HG02885 (cell line): ENCODE measurements at regions not wholly inside any gene's neighbourhood (a gene's known extent, or its start where the extent isn't known, plus 50 kb on each side); places are given as distances from the start of the nearest gene placed in this dataset.
"Not testable (repeated sequence)": the region's sequence is repeated elsewhere in the genome, so short reads cannot be mapped to it uniquely, and the experiment has no call there.

Experiments
- ATAC-seq: cut with Tn5 transposase; IDR thresholded peaks from one replicate; pipeline ENCODE4 v1.9.1; 2021; ENCODE audit warnings: mild to moderate bottlenecking; ENCODE audit not compliant: unreplicated experiment, poor library complexity

DNA sequence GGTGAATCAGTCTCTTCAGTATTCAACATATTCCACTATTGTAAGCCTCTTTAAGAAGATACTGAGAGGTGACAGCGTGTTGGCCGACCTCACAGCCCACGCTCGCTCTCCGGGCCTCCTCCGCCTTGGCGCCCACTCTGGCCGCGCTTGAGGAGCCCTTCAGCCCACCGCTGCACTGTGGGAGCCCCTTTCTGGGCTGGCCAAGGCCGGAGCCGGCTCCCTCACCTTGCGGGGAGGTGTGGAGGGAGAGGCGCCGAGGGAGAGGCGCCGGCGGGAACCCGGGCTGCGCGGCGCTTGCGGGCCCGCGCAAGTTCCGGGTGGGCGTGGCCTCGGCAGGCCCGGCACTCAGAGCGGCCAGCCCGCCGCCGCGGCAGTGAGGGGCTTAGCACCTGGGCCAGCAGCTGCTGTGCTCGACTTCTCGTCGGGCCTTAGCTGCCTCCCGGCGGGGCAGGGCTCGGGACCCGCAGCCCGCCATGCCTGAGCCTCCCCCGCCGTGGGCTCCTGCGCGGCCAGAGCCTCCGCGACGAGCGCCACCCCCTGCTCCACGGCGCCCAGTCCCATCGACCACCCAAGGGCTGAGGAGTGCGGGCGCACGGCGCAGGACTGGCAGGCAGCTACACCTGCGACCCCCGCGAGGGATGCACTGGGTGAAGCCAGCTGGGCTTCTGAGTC, 306.4 kb downstream of the SEMA3D start:
- not testable (repeated sequence) for ATAC-seq

DNA sequence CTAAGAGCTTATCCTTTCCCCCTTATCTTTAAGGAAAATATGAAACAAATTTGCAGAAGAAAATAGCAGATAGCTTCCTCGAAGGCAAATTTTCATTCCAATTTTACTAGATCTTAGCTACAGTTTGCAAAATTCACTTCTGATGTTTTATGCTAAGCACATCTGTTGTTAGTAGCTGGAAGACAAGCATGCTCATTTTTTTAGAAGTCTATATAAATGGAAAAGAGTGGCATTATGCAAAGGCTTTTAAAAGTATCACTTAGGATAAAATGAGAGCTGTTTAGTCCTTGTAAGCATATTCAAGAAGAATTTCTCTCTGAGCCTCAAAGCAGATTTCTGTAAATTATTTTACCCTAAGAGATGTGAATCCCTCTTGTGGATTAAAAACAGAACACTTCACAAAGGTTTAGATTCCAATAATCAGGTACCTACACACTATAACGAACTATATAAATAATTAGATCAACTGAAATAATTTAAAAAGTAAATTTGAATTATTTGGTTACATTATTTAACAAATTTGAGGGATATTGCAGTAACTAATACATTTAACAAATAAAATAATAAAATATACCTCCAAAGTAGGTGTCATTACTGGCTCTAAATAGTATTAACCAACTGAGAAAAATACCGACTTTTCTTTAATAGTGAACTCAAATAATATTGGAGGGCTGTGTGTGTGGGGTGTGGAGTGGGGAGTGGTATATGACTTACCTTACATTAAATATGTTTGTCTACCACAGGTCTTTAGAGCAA, 307.1 kb downstream of the SEMA3D start:
- ATAC-seq = no peak

DNA sequence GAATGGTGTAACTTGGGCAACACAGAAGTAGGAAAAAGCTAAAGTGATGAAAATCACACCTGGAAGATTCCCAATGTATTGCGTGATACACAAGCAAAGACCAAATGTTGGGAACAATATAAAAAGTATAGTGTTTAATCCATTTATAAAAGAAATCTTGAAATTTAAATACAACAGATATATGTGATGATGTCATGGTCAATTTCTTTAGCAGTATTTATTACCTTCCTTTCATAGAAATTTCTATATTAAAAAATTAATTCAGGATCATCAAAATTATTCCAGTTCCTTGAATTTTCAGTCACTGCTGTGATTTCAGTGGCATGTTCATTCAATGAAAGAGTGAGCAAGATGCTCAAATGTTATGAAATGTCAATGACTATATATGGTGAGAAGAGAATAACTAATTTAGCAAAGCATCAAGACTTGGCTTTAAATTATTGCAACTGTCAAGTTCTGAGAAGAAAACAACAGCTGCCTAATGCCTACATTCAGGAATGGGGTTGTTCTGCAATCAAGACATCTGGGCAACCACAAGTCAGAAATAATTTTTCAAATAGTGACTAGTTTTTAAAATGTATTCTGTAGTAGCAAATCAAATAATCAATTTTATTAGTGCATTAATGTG, 308.8 kb downstream of the SEMA3D start:
- ATAC-seq = no peak

DNA sequence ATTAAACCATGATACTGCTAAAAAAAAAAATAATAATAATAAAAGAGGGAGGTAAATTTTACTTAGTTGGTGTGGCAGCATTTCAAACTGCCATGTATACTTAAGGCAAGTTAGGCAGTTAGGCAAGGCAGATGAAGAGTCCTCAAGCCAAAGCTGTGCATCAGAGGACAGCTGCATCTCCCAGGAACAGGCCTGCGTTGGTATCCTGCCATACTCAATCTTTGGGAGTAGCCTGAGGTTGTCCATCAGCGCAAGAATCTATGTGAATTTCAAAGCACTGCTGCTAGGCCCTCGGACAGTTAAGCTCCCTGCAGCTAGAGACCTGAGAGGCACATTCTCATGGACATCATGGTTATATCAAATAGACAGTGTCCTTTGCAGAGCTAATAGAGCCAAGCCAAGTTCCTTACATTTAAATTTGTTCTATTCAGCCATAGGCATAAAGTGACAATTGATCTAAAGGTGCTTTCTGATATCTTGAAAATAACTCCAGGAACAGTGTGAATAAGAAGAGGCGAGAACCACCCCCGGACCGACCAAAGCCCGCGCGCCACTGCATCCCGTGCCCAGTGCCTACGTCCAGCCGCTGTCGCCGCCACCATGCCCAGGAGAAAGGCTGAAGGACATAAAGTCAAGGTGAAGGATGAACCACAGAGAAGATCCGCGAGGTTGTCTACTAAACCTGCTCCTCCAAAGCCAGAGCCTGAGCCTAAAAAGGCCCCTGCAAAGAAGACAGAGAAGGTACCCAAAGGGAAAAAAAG, 310.6 kb downstream of the SEMA3D start:
- no peak for ATAC-seq

DNA sequence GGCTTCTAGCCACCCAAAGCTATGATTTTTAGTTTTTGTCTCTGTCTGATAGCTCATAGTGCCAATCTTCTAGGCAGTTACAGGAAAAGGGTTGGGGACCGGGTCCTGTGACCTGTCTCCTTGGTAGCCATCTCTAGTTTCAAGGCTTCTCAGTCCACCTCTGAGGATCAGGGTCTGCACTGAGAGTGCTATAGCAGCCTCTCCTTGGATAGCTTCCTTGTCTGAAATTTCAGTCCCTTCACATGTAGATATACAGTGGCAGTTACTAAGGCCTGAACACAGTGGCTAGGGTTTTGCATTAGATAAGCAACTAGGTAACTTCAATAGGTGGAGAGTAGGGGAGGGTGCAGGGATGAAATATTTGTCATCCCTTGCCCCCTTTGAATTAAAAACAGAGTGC, 321.3 kb downstream of the SEMA3D start:
- ATAC-seq = no peak

DNA sequence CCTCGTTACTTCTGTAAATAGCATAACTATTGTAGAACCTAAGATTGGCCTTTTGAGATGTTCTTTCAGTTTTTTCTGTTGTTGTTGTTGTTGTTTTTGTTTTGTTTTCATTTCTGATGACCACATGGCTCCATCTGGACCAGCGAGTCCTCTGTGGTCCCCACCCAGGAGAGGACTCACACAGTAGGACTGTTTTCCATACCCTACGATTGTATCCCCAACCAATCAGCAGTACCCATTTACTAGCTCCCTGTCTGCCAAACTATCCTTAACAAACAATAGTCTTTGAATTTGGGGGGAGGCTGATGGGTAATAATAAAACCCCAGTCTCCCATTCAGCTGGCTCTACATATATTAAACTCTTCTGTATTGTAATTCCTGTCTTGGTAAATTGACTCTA, 329.5 kb downstream of the SEMA3D start:
- no peak for ATAC-seq

DNA sequence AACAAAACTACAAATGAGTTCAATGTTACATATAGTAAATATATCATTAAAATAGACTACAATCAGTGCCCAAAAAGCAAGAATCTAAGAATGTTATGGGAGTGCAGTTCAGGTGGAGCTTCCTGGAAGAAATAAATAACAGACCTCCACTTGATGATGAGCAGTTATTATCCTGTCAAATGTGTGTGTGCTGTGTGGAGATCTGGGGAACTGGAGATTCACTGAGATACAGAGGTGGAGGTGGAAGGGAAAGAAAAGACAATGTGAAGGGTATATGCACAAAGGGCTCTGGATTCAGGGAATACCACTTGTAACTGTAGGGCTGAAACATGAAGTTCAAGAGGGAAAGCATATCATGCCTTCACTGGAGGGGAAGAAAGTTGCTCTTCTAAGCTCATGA, 331.1 kb downstream of the SEMA3D start:
- no peak for ATAC-seq

DNA sequence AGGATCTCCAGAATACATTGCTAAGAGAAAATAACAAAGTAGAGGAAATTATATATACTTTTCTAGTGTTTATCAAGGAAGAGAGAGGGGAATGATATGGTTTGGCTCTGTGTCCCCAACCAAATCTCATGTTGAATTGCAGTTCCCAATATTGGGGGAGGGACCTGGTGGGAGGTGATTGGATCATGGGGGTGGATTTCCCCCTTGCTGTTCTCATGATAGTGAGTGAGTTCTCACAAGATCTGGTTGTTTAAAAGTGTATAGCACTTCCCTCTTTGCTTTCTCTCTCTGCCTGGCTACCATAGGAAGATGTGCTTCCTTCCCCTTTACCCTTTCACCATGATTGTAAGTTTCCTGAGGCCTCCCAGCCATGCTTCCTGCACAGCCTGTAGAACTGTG, 337.9 kb downstream of the SEMA3D start:
- ATAC-seq = not testable (repeated sequence)

DNA sequence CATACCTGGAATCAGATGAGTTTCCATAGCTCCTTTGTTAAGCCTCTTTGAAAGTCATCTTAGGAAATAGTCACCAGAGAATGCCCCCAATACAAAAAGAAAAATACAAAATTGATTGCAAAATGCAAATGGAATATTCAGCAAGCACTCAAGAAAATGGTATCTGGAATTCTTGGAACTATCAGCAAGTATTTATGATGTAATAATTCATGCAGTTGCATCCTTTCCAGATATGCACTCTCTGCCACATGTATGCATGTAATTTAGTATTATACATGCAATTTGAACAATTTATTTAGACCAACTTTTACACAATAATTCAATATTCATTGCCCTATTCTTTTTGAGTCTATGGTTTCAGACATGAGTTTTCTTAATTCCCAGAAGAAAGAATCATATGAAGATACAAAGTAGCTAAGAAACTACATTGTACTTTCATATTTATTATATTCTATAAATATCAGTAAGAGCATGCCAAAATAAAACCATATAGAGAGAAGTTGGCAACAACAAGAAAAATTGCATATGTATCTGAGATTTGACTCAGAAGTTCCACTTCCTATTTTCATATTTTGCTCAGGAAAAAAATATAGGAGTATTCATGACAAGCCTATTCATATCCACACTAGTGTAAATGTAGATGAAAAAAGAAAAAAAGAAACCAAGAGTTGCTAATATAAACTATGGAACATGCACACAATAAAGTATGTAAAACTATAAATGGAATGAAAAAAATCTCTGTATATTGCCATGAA, 338.5 kb downstream of the SEMA3D start:
- no peak for ATAC-seq

DNA sequence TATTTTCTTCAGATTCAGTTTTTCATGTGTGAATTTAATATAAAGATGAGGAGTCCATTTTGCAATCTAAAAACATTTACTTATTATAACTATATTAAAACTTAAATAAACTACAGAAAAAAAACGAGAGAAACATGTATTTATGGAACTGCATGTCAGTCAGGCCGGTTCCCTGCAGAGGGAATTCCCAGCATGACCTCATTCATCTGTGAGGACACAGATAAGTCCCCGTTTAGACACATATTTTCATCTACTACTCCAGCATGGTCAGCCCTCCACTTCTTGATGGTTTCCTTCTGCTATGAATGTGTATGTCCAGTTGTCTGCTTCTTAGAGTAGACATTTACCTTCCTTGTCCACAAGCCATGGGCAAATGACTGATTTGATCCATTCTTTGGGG, 339.1 kb downstream of the SEMA3D start:
- ATAC-seq = no peak

DNA sequence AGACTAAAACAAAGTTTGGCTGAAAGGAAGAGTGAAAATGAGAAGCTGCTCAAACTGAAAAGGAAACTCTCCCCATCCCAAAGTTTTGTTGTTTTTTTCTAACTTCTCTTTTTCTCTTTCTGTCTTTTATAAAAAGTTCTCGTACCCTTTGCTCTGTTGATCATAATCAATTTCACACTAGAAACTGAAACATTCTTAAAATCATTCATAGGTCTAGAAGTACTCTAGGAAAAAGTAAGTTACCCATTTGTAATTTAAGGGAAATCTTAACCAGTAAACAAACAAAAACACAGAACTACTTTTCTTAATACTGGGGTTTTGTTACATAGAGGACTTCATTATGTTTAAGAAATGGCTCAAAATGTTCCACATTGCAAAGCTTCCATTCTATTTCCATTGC, 339.8 kb downstream of the SEMA3D start:
- ATAC-seq = no peak

DNA sequence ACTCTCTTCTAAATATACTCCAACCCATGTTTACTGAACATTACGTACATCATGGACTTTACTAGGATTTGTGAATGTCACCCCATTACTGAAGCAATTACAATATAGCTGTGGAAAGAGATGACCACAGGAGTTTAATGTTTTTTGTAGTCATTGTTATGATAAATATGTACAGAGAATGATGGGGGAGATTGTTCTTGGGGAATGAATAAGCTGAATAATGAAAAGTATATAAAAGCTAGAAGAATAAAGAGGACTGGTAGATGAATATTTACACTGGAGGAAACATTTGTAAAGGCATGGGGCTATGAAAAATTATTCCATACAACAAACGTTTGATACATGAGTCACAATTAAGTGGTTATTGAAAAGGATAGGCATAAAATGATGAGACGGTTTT, 340.9 kb downstream of the SEMA3D start:
- no peak for ATAC-seq

DNA sequence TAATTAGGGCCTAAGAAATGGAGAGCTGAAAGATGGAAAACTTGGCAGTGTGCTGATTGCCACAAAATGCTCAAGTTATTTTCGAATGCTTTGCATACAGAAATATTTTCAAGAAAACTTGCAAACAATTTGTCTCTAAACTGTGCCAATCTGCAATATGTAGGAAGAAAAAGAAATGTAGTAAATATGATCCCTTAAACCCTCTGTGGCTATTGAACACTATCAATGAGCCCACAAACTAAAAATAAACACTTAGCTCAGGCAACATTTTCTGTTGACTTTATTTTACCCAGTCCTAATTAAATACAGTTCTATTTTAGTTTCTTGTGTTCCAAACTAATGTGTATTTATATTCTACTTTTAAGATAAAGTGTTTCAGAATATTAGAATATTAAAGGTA, 342.1 kb downstream of the SEMA3D start:
- ATAC-seq = no peak

DNA sequence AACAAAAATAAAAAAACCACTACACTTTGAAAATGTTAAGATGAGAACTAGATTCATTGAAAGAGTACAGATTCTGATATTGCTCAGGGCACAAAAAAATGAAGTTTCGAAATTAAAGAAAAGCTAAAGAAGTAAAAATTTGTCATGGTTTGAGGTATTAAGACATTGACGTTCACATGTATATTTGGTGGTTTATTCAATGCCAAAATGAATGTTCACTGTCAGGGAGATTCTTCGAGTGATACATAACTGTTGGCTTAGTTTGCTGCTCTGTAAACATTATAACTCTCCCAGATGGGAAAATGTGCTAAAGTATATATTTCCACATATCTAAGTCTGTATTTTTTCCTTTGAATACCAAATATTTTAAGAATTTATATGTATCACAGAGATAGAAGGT, 345.0 kb downstream of the SEMA3D start:
- no peak for ATAC-seq

DNA sequence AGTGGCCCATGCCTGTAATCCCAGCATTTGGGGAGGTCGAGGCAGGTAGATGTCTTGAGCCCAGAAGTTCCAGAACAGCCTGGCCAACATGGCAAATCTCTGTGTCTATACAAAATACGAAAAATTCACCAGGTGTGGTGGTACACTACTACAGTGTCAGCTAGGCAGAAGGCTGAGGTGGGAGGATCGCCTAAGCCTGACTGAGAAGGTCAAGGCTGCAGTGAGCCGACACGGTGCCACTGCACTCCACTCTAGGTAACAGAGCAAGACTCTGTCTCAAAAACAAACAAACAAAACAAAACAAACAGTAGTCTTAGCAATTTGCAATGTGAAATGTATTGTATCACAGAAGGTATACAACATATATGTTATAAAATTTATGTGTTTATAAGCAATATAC, 348.0 kb downstream of the SEMA3D start:
- no peak for ATAC-seq

DNA sequence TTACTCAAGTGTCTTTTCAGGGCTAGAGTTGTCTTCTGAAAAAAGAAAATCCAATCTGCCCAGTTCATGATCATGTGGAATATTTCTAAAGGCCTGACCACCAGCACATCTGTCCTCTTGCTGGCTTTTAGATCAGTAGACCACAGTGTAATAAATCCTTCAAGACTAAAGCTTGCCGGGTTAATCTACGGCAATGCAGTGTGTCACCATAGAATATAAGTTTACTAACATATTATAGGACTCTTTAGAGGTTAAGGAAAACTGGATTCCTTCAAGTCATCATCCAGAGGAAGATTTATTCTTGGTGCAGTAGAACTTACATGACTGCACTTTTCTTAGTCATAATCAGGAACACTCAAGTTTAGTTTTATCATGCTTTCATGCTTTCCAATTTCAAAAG, 349.5 kb downstream of the SEMA3D start:
- ATAC-seq = no peak

DNA sequence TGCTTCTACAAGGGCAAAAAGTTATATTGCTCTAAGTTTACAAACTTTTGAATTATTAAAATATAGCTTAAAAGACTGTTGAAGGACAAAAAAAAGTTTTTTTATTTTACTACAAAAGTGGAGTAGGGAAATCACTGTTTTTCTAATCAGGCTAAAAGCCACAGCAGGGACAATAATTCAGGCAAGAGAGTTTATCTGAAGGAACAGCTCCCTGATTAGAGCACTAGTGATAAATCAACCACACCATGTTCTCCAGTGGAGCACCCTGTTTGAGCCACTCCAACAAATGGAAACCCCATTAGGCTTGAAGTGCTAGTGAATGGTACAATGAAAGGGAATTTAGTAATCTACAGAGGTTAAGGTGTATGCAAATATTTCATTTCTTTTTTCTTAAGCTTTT, 357.1 kb downstream of the SEMA3D start:
- no peak for ATAC-seq

DNA sequence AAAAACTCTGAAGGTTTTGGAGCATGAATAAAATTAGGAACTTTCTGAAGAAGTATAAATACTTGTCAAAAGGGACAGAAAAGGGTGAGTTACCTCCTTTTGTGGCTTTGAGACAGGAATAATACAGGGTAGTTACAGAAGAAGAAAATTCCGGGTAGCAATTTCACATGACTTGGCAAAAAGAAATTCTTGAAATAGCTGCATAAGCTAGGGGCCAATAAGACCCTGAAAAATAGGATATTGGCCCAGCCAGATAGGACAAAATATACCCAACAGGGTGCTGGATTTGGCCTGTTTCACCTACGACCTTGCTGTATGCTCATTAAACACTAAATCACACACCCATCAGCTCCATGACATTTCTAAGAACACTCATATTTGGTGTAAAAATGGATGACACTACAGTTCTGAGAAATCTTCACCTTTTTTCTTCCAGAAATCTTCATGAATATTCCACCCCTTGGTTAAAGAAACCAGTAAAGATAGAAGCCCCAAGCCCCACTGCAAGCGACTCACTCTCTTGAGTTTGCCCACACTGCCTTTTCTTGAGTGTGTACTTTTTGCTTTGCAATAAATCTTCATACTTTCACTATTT, 362.7 kb downstream of the SEMA3D start:
- no peak for ATAC-seq

DNA sequence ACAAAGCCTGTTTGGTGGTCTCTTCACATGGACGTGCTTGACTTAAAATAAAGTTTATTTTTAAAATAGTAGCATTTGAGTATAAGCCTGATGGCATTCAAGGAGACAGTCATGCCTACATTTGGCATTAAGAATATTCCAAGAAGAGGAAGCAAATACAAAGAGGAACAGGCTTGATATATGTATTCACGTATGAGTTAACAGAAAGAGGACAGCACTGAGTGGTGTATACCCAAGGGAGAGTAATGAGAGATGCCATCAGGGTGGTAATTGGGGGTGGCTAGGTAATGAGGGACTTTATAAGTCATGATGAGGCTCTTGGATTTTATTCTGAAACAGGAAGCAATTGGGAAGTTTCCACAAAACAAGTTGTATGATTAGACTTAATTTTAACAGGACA, 363.3 kb downstream of the SEMA3D start:
- no peak for ATAC-seq

DNA sequence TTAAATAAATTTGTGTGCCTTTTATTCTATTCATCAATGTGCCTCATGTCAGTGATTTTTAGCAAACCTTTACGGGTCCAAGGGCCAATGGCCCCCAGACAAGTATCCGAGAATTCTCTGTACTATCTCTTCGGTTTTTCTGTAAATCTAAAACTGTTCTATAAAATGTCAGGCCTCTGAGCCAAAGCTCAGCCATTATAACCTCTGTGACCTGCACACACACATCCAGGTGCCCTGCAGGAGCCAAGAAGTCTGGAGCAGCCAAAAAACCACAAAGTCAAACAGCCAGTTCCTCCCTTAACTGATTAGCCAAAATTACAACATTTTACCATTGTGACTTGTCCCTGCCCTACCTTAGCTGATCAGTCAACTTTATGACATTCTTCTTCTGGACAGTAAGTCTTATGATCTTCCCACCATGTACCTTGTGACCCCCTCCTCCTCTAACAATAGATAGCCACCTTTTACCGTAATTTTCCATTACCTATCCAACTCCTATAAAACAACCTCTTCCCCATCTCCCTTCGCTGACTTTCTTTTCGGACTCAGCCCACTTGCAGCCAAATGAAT, 363.8 kb downstream of the SEMA3D start:
- no peak for ATAC-seq
